ENCODE measurements at regions not wholly inside any gene's neighbourhood (a gene's known extent, or its start where the extent isn't known, plus 50 kb on each side); places are given as distances from the start of the nearest gene placed in this dataset.

GRCh38 chr11:10633261-10633660 is 60.3 kb downstream of the IRAG1 start:
- TF ChIP-seq POLR2A (IDR thresholded peaks at IDR 0.05; ENCODE audit: low read length) (no peak), GATA1 (IDR thresholded peaks at IDR 0.05; ENCODE audit: low read depth, low read length) (no peak)
